ENCODE measurements at regions not wholly inside any gene's neighbourhood (a gene's known extent, or its start where the extent isn't known, plus 50 kb on each side); places are given as distances from the start of the nearest gene placed in this dataset.

GRCh38 chr1:235027862-235028250 is 100.8 kb downstream of the TOMM20 start:
- TF ChIP-seq POLR2AphosphoS5 (IDR thresholded peaks at IDR 0.05) (no peak), CTCF (IDR thresholded peaks at IDR 0.05) (no peak)

All from breast epithelium (tissue), 3 donors.